Thyroid gland (tissue), 4 donors: ENCODE measurements at regions not wholly inside any gene's neighbourhood (a gene's known extent, or its start where the extent isn't known, plus 50 kb on each side); places are given as distances from the start of the nearest gene placed in this dataset.

Experiments
- CTCF ChIP-seq, 6 experiments: fragments of 200-600 bp in 3 of 6; fragments of 450-650 bp in 3 of 6; sonication (generic) in 3 of 6; IDR thresholded peaks; one replicate each; pipeline ENCODE4 v1.5.1; 2016 to 2019; ENCODE audit warnings: antibody characterized with exemption in 6 of 6, mild to moderate bottlenecking in 2 of 6, inconsistent platforms in 1 of 6, moderate library complexity in 1 of 6
- POLR2A ChIP-seq, 2 donors: fragments of 450-650 bp; IDR thresholded peaks; one replicate each; pipeline ENCODE4 v1.6.1; 2017; ENCODE audit warnings: antibody characterized with exemption in 2 of 2, mild to moderate bottlenecking in 2 of 2, moderate library complexity in 1 of 2

- TF ChIP-seq CTCF (IDR thresholded peaks at IDR 0.05), result no peak
- TF ChIP-seq POLR2A (IDR thresholded peaks at IDR 0.05), result no peak
These were observed 71.5 kb upstream of the KSR1 start for GRCh38 chr17:27384726-27385125.
